ENCODE measurements at regions not wholly inside any gene's neighbourhood (a gene's known extent, or its start where the extent isn't known, plus 50 kb on each side); places are given as distances from the start of the nearest gene placed in this dataset.

DNA sequence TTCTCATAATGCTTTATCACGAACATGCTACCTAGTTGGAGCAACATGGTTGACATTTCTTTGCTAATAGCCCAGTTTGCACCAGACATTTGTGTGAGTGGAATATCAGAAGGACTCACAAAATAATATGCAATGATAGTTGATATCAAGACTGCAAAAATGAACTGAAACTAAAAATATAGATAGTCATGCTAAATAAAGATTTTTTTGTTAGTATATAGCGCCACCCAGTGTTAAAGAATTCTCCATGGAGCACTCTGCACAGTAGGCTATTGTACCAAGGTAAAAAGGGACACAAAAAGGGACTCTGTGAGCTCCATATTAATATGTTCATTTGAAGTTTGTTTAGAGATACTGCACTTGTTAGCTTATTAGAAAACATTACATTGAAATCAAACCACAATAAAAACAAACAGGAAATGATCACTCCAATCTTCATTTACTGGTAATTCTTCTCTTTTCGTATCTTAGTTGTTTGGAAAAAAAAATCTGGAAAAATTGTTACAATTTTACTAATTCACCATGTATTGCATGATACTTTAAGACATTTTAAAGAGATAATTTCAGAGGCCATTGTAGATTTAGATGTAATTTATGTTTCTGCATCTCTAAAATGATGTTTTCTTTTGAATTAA, 1509.6 kb downstream of the ADGRL3 start:
- no peak overlapping the region for H2AFZ ChIP-seq (ENCODE audit: low read length)
- H3K9ac ChIP-seq (ENCODE audit: insufficient read depth, low read depth, low read length): no peak overlapping the region
- 26% methylated on average over 3 of the region's 3 CpGs for WGBS (ENCODE audit: low lambda C conversion rate)
- H3K4me2 ChIP-seq (ENCODE audit: low read depth, low read length): peak overlapping the region; percentile 47; the same call in 1 of the 2 replicates
- intact Hi-C loops (cut with micrococcal nuclease; ENCODE audit: unreplicated experiment): loop anchor here (1.0 to 5.0 kb wide), 4 partner anchors 114 to 1904 kb away; no protein-coding TSS in a partner anchor
- ATAC-seq: peak; percentile 87
- H3K36me3 ChIP-seq (replicated peaks in 1 of 2; ENCODE audit: control insufficient read depth in 1 of 2, insufficient read depth in 2 of 2, low read length in 2 of 2): no peaks in the 10 kb centered on the region
- CTCF ChIA-PET (ENCODE audit: low intra/inter-chr PET ratio, low total read pairs): interaction anchor here (1.3 kb wide), 1 partner anchor 115 kb away, joined by 8 read pairs; no protein-coding TSS in a partner anchor
- no peak for FAIRE-seq
- no peak overlapping the region for H3K27ac ChIP-seq (ENCODE audit: extremely low read length, insufficient read depth, low read length)
- no peaks in the 10 kb centered on the region for H3K79me2 ChIP-seq (ENCODE audit: insufficient read depth, low read length)
- in situ Hi-C loops (cut with HindIII; ENCODE audit: extremely low pct_ligation_motif_present, low pct_unique_long_range_greater_than_20kb): loop anchor here (10.0 kb wide), 1 partner anchor 115 kb away; no protein-coding TSS in a partner anchor
- no TSS peak for BruUV-seq (replicated peaks)
- no peaks in the 10 kb centered on the region for H4K20me1 ChIP-seq (ENCODE audit: insufficient read depth, low read length)
- no peaks in the 10 kb centered on the region; a peak in 1 of 5 replicates for H3K27me3 ChIP-seq (ENCODE audit: control insufficient read depth in 1 of 2, insufficient read depth in 2 of 2, low read length in 2 of 2)
- DNase-seq (ENCODE audit: low spot score): peak; percentile 34
- H3K9me3 ChIP-seq (ENCODE audit: low read length): no peaks in the 10 kb centered on the region
- no peaks in the 10 kb centered on the region for H3K4me1 ChIP-seq (ENCODE audit: insufficient read depth, low read length)
- POLR2A ChIA-PET: no interaction called here
- no peak overlapping the region for H3K4me3 ChIP-seq (replicated peaks in 1 of 3; ENCODE audit: insufficient read depth in 1 of 3, low read depth in 2 of 3, low read length in 3 of 3)
- peak; percentile 66 for TF ChIP-seq STAG1 (CRISPR knock-in tag; IDR thresholded peaks at IDR 0.05)
- no peak for TF ChIP-seq NCOA2 (CRISPR knock-in tag; IDR thresholded peaks at IDR 0.05)
- TF ChIP-seq NFE2L2 (IDR thresholded peaks at IDR 0.05; ENCODE audit: low read length): no peak
- TF ChIP-seq HHEX (CRISPR knock-in tag; IDR thresholded peaks at IDR 0.05): no peak
- TF ChIP-seq ZFP36L1 (CRISPR knock-in tag; IDR thresholded peaks at IDR 0.05): no peak
- TF ChIP-seq ZSCAN29 (CRISPR knock-in tag; conservative IDR thresholded peaks at IDR 0.05): no peak
- TF ChIP-seq BATF2 (CRISPR knock-in tag; IDR thresholded peaks at IDR 0.05): no peak
- TF ChIP-seq, protein P1, sequence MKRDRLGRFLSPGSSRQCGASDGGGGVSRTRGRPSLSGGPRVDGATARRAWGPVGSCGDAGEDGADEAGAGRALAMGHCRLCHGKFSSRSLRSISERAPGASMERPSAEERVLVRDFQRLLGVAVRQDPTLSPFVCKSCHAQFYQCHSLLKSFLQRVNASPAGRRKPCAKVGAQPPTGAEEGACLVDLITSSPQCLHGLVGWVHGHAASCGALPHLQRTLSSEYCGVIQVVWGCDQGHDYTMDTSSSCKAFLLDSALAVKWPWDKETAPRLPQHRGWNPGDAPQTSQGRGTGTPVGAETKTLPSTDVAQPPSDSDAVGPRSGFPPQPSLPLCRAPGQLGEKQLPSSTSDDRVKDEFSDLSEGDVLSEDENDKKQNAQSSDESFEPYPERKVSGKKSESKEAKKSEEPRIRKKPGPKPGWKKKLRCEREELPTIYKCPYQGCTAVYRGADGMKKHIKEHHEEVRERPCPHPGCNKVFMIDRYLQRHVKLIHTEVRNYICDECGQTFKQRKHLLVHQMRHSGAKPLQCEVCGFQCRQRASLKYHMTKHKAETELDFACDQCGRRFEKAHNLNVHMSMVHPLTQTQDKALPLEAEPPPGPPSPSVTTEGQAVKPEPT (CRISPR knock-in tag; IDR thresholded peaks at IDR 0.05; ENCODE audit: low read depth): no peak
- no peak for TF ChIP-seq ZNF34 (CRISPR knock-in tag; IDR thresholded peaks at IDR 0.05; ENCODE audit: borderline replicate concordance)
- no peak for TF ChIP-seq ZNF704 (CRISPR knock-in tag; IDR thresholded peaks at IDR 0.05; ENCODE audit: borderline replicate concordance)
- no peak for TF ChIP-seq PRDM10 (CRISPR knock-in tag; IDR thresholded peaks at IDR 0.05; ENCODE audit: low read depth)
- TF ChIP-seq SMC3 (IDR thresholded peaks at IDR 0.05; ENCODE audit: low read length): peak; percentile 6; the same call in 1 of the 2 replicates
- no peak for TF ChIP-seq FOSL1 (CRISPR knock-in tag; IDR thresholded peaks at IDR 0.05; ENCODE audit: borderline replicate concordance)
- TF ChIP-seq JARID2 (CRISPR knock-in tag; IDR thresholded peaks at IDR 0.05; ENCODE audit: insufficient replicate concordance): no peak
- TF ChIP-seq, protein P2, sequence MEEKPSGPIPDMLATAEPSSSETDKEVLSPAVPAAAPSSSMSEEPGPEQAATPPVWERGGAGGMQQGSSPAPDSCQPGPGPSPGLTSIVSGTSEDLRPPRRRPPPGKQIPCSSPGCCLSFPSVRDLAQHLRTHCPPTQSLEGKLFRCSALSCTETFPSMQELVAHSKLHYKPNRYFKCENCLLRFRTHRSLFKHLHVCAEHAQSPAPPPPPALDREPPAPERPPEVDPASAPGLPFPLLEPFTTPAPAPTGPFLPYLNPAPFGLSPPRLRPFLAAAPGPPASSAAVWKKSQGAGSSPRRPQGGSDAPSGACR (CRISPR knock-in tag; IDR thresholded peaks at IDR 0.05): no peak
- TF ChIP-seq ZFY (CRISPR knock-in tag; IDR thresholded peaks at IDR 0.05): no peak
- no peak for TF ChIP-seq THYN1 (CRISPR knock-in tag; IDR thresholded peaks at IDR 0.05; ENCODE audit: borderline replicate concordance, low read depth)

All from HepG2 (cell line).